ENCODE measurements at regions not wholly inside any gene's neighbourhood (a gene's known extent, or its start where the extent isn't known, plus 50 kb on each side); places are given as distances from the start of the nearest gene placed in this dataset.

GRCh38 chr14:54148251-54148650, 191.6 kb upstream of the BMP4 start:
- TF ChIP-seq CTCF (conservative IDR thresholded peaks at IDR 0.05 in 1 of 2, IDR thresholded peaks at IDR 0.05 in 1 of 2; ENCODE audit: low read depth in 1 of 2, low read length in 2 of 2) (no peak), EZH2 (IDR thresholded peaks at IDR 0.05; ENCODE audit: low read length, missing control alignments) (no peak)
